ENCODE measurements at regions not wholly inside any gene's neighbourhood (a gene's known extent, or its start where the extent isn't known, plus 50 kb on each side); places are given as distances from the start of the nearest gene placed in this dataset.

GRCh38 chr1:229993894-229994293 is 73.1 kb upstream of the GALNT2 start:
- TF ChIP-seq CTCF (optimal IDR thresholded peaks at IDR 0.05 in 1 of 3, IDR thresholded peaks at IDR 0.05 in 1 of 3, conservative IDR thresholded peaks at IDR 0.05 in 1 of 3; ENCODE audit: extremely low read depth in 1 of 3, insufficient read depth in 2 of 3, low read length in 3 of 3) (no peak), EZH2 (IDR thresholded peaks at IDR 0.05; ENCODE audit: low read length) (no peak)

All from keratinocyte (primary cell).